ENCODE measurements at regions not wholly inside any gene's neighbourhood (a gene's known extent, or its start where the extent isn't known, plus 50 kb on each side); places are given as distances from the start of the nearest gene placed in this dataset.

- no peak overlapping the region for H3K4me3 ChIP-seq (ENCODE audit: low read depth, low read length)
- TF ChIP-seq CTCF (conservative IDR thresholded peaks at IDR 0.05; ENCODE audit: low read depth, low read length): no peak
Measured at GRCh38 chr2:8510519-8510918, 171.3 kb upstream of the ID2 start.

GRCh38 chr2:8511868-8512612 is 169.8 kb upstream of the ID2 start:
- DNase-seq (ENCODE audit: low read depth): no peak
- H3K4me3 ChIP-seq (ENCODE audit: low read depth, low read length): no peak overlapping the region
- TF ChIP-seq CTCF (conservative IDR thresholded peaks at IDR 0.05; ENCODE audit: low read depth, low read length): no peak

More at GRCh38 chr2:8510519-8510918, 171.3 kb upstream of the ID2 start:
- DNase-seq (ENCODE audit: low read depth): no peak

- no peak for TF ChIP-seq CTCF (conservative IDR thresholded peaks at IDR 0.05; ENCODE audit: low read depth, low read length)
- DNase-seq (ENCODE audit: low read depth): no peak
- H3K4me3 ChIP-seq (ENCODE audit: low read depth, low read length): no peak overlapping the region
Measured at GRCh38 chr2:8513601-8514273, 168.1 kb upstream of the ID2 start.

GRCh38 chr2:8514274-8514662 is 167.6 kb upstream of the ID2 start:
- no peak for DNase-seq (ENCODE audit: low read depth)
- no peak for TF ChIP-seq CTCF (conservative IDR thresholded peaks at IDR 0.05; ENCODE audit: low read depth, low read length)
- H3K4me3 ChIP-seq (ENCODE audit: low read depth, low read length): no peak overlapping the region

- no peak for TF ChIP-seq CTCF (conservative IDR thresholded peaks at IDR 0.05; ENCODE audit: low read depth, low read length)
- DNase-seq (ENCODE audit: low read depth): no peak
- H3K4me3 ChIP-seq (ENCODE audit: low read depth, low read length): no peak overlapping the region
Measured at GRCh38 chr2:8514796-8515758, 166.8 kb upstream of the ID2 start.

GRCh38 chr2:8515864-8516533 is 165.9 kb upstream of the ID2 start:
- H3K4me3 ChIP-seq (ENCODE audit: low read depth, low read length): no peak overlapping the region
- TF ChIP-seq CTCF (conservative IDR thresholded peaks at IDR 0.05; ENCODE audit: low read depth, low read length): no peak
- no peak for DNase-seq (ENCODE audit: low read depth)

All from epithelial cell of proximal tubule (primary cell).